Endothelial cell of umbilical vein (primary cell): ENCODE measurements at regions not wholly inside any gene's neighbourhood (a gene's known extent, or its start where the extent isn't known, plus 50 kb on each side); places are given as distances from the start of the nearest gene placed in this dataset.

ENCODE experiments used
- BruUV-seq: library from RNA; stranded (reverse); fragments of 400-500 nt; replicated peaks from 2 replicates; lab custom pipeline; 2021; lab: Mats Ljungman, UMichigan
- CTCF ChIA-PET: fragments of 300-600, 350-600 bp; sonication (Branson Sonifier 250); formaldehyde crosslinking; loops from one replicate; lab custom pipeline; 2021; ENCODE audit warnings: antibody characterized with exemption, inconsistent platforms; lab: Charles Lee
- POLR2A ChIA-PET: fragments of 300-600, 350-600 bp; sonication (Branson Sonifier 250); formaldehyde crosslinking; loops from one replicate; lab custom pipeline; 2021; ENCODE audit warnings: antibody characterized with exemption, inconsistent platforms; lab: Charles Lee
- DNase-seq: peaks from one replicate; pipeline ENCODE4 v3.0.0-alpha.2; 2011; ENCODE audit warnings: low read depth, low spot score
- FAIRE-seq: peaks from 2 replicates; lab custom pipeline; 2011; peaks lifted over from hg19 to GRCh38; lab: Jason Lieb, UNC
- H2AFZ ChIP-seq: 2 replicates; pipeline ENCODE4 v1.6.0; 2012; ENCODE audit warnings: low read depth, low read length, control low read depth, inconsistent platforms
- H3K27ac ChIP-seq: 2 replicates; pipeline ENCODE4 v1.5.1; 2011; ENCODE audit warnings: low read depth, mild to moderate bottlenecking, control low read depth, low read length, moderate library complexity; ENCODE audit not compliant: insufficient read depth
- H3K27me3 ChIP-seq, 2 experiments: 2 replicates each; pipeline versions ENCODE4 v1.6.0 to v1.6.1; 2011; ENCODE audit warnings: low read length in 2 of 2, mixed read lengths in 1 of 2; ENCODE audit not compliant: control insufficient read depth in 2 of 2, insufficient read depth in 2 of 2
- H3K36me3 ChIP-seq, 2 experiments: 2 replicates in 1 of 2; 3 replicates in 1 of 2; pipeline ENCODE4 v1.5.1; 2011; ENCODE audit warnings: low read length in 2 of 2, mild to moderate bottlenecking in 1 of 2, moderate library complexity in 1 of 2; ENCODE audit not compliant: control insufficient read depth in 2 of 2, insufficient read depth in 2 of 2; ENCODE audit errors: extremely low read depth in 1 of 2
- H3K4me1 ChIP-seq: 3 replicates; pipeline ENCODE4 v1.5.1; 2011; ENCODE audit warnings: mild to moderate bottlenecking, low read length; ENCODE audit not compliant: control insufficient read depth, insufficient read depth; ENCODE audit errors: extremely low read depth
- H3K4me2 ChIP-seq: 2 replicates; pipeline ENCODE4 v1.6.1; 2011; ENCODE audit warnings: low read length, control low read depth, mixed read lengths; ENCODE audit not compliant: insufficient read depth
- H3K4me3 ChIP-seq, 3 experiments: fragments of 200-600 bp in 1 of 3; sonication (generic), shearing (Covaris generic) in 1 of 3; replicated peaks in 1 of 3; 2 replicates each; pipeline ENCODE4 v1.5.1; 2011 to 2016; ENCODE audit warnings: control low read depth in 3 of 3, low read length in 3 of 3, mild to moderate bottlenecking in 2 of 3, inconsistent platforms in 1 of 3, low read depth in 1 of 3, moderate library complexity in 1 of 3; ENCODE audit not compliant: insufficient read depth in 1 of 3
- H3K79me2 ChIP-seq: 2 replicates; pipeline ENCODE4 v1.6.0; 2012; ENCODE audit warnings: low read length, inconsistent platforms; ENCODE audit not compliant: control insufficient read depth, insufficient read depth
- H3K9ac ChIP-seq: replicated peaks from 2 replicates; pipeline ENCODE3; 2011; ENCODE audit warnings: low read length, control low read depth; ENCODE audit not compliant: insufficient read depth; ENCODE audit errors: extremely low read depth
- H3K9me1 ChIP-seq: replicated peaks from 3 replicates; pipeline ENCODE4 v1.6.0; 2011; ENCODE audit warnings: mild to moderate bottlenecking, low read length; ENCODE audit not compliant: control insufficient read depth, insufficient read depth; ENCODE audit errors: extremely low read depth
- H3K9me3 ChIP-seq: replicated peaks from 2 replicates; pipeline ENCODE4 v1.5.1; 2012; ENCODE audit warnings: low read length, inconsistent platforms; ENCODE audit not compliant: control insufficient read depth, insufficient read depth
- H4K20me1 ChIP-seq: replicated peaks from 2 replicates; pipeline ENCODE3; 2011; ENCODE audit warnings: mild to moderate bottlenecking, low read length; ENCODE audit not compliant: control insufficient read depth, insufficient read depth; ENCODE audit errors: extremely low read depth
- EZH2 ChIP-seq: IDR thresholded peaks from 2 replicates; pipeline ENCODE4 v1.6.1; 2012; ENCODE audit warnings: borderline replicate concordance, low read depth, mild to moderate bottlenecking, moderate library complexity, low read length, inconsistent platforms; ENCODE audit not compliant: severe bottlenecking
- FOS ChIP-seq: IDR thresholded peaks from 2 replicates; pipeline ENCODE4 v1.6.1; 2011; ENCODE audit warnings: mild to moderate bottlenecking, low read length, moderate library complexity, borderline replicate concordance; ENCODE audit not compliant: insufficient read depth
- GATA2 ChIP-seq: IDR thresholded peaks from 2 replicates; pipeline ENCODE4 v1.7.0; 2011; ENCODE audit warnings: low read depth, mild to moderate bottlenecking, moderate library complexity, mixed read lengths, low read length; ENCODE audit not compliant: insufficient read length, insufficient read depth
- JUN ChIP-seq: IDR thresholded peaks from 2 replicates; pipeline ENCODE4 v1.6.1; 2011; ENCODE audit warnings: borderline replicate concordance, low read depth; ENCODE audit not compliant: insufficient read length, insufficient read depth
- MYC ChIP-seq: IDR thresholded peaks from one replicate; pipeline ENCODE4 v1.6.1; 2011; ENCODE audit warnings: mild to moderate bottlenecking, low read depth, low read length
- POLR2A ChIP-seq: IDR thresholded peaks from 2 replicates; pipeline ENCODE4 v1.6.1; 2012; ENCODE audit warnings: low read depth, mild to moderate bottlenecking, control low read depth, low read length
- POLR2AphosphoS5 ChIP-seq: IDR thresholded peaks from 2 replicates; pipeline ENCODE4 v1.6.1; 2012; ENCODE audit warnings: low read depth, mild to moderate bottlenecking, control low read depth, low read length, moderate library complexity; ENCODE audit not compliant: insufficient read depth
- dilution Hi-C: fragments of 300-500 bp; cut with MboI; formaldehyde crosslinking; loops from one replicate; pipeline ENCODE4 v1.15.0; 2019; ENCODE audit warnings: low sequenced_read_pairs; ENCODE audit not compliant: extremely low pct_ligation_motif_present
- intact Hi-C: fragments of 100-400 bp; cut with micrococcal nuclease; formaldehyde crosslinking; loops from one replicate; pipeline ENCODE4 v1.10.0; 2022
- TF ChIP-seq, protein P1 (sequence below), 2 donors: IDR thresholded peaks; 1 replicate in 1 of 2; 2 replicates in 1 of 2; pipeline ENCODE4 v1.5.1; 2011; ENCODE audit warnings: low read length in 2 of 2, mild to moderate bottlenecking in 2 of 2, moderate library complexity in 2 of 2, control low read depth in 1 of 2, inconsistent platforms in 1 of 2, low read depth in 1 of 2; ENCODE audit not compliant: insufficient read depth in 1 of 2; ENCODE audit errors: extremely low read depth in 1 of 2
- TF ChIP-seq, protein P2 (sequence below): IDR thresholded peaks from 2 replicates; pipeline ENCODE4 v1.6.1; 2011; ENCODE audit not compliant: insufficient read depth, insufficient read length

DNA sequence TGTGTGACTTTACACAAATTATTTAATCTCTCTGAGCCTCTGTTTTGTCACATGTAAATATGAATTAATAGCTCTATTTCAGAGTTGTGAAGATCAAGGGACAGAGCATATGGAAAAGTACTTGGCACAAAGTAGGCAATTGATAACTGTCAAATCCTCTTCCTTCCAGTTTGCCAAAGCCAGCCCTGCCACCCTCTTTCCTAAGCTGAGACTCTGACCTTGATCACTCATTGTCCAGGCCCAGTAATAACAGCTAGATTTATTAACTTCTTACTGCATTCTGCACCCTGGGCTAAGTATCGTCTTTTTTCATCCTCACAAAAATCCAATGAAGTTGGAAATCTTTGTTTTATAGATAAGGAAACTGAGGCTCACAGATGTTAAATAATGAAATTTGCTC, 70.8 kb upstream of the ATP1A1 start:
- H3K9ac ChIP-seq, result no peak overlapping the region
- dilution Hi-C loops, result no loop called here
- no peak for TF ChIP-seq POLR2AphosphoS5
- TF ChIP-seq, protein P1, sequence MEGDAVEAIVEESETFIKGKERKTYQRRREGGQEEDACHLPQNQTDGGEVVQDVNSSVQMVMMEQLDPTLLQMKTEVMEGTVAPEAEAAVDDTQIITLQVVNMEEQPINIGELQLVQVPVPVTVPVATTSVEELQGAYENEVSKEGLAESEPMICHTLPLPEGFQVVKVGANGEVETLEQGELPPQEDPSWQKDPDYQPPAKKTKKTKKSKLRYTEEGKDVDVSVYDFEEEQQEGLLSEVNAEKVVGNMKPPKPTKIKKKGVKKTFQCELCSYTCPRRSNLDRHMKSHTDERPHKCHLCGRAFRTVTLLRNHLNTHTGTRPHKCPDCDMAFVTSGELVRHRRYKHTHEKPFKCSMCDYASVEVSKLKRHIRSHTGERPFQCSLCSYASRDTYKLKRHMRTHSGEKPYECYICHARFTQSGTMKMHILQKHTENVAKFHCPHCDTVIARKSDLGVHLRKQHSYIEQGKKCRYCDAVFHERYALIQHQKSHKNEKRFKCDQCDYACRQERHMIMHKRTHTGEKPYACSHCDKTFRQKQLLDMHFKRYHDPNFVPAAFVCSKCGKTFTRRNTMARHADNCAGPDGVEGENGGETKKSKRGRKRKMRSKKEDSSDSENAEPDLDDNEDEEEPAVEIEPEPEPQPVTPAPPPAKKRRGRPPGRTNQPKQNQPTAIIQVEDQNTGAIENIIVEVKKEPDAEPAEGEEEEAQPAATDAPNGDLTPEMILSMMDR (IDR thresholded peaks at IDR 0.05; ENCODE audit: extremely low read depth in 1 of 2, insufficient read depth in 1 of 2, low read depth in 1 of 2, low read length in 2 of 2), result no peak
- no peak for TF ChIP-seq MYC
- TF ChIP-seq JUN, result no peak
- TF ChIP-seq EZH2, result no peak
- intact Hi-C loops, result no loop called here
- no peak overlapping the region for H3K4me2 ChIP-seq
- H3K27ac ChIP-seq, result no peak overlapping the region
- ChIA-PET CTCF (interaction anchor here (0.9 to 1.5 kb wide), 2 partner anchors 163 to 197 kb away, joined by 3 read pairs; no protein-coding TSS in a partner anchor), POLR2A (no interaction called here)
- H4K20me1 ChIP-seq, result no peaks in the 10 kb centered on the region
- no peaks in the 10 kb centered on the region for H3K4me1 ChIP-seq
- FAIRE-seq, result no peak
- DNase-seq, result no peak
- no TSS peak for BruUV-seq
- H3K9me3 ChIP-seq, result no peaks in the 10 kb centered on the region
- H2AFZ ChIP-seq, result no peak overlapping the region
- H3K79me2 ChIP-seq, result no peaks in the 10 kb centered on the region
- no peaks in the 10 kb centered on the region for H3K9me1 ChIP-seq
- no peaks in the 10 kb centered on the region for H3K36me3 ChIP-seq
- H3K27me3 ChIP-seq, result peaks cover 0 to 5% of the 10 kb centered on the region in 2 experiments
- no peak overlapping the region for H3K4me3 ChIP-seq

- peaks cover 0 to 5% of the 10 kb centered on the region in 2 experiments for H3K27me3 ChIP-seq
- intact Hi-C loops, result no loop called here
- H3K9me1 ChIP-seq, result no peaks in the 10 kb centered on the region
- ChIA-PET POLR2A (no interaction called here), CTCF (no interaction called here)
- no TSS peak for BruUV-seq
- H3K79me2 ChIP-seq, result no peaks in the 10 kb centered on the region
- TF ChIP-seq, protein P1 (IDR thresholded peaks at IDR 0.05; ENCODE audit: extremely low read depth in 1 of 2, insufficient read depth in 1 of 2, low read depth in 1 of 2, low read length in 2 of 2), result no peak
- TF ChIP-seq POLR2A (no peak), EZH2 (no peak), JUN (no peak), GATA2 (no peak), POLR2AphosphoS5 (no peak), MYC (no peak), FOS (no peak)
- TF ChIP-seq, protein P2, sequence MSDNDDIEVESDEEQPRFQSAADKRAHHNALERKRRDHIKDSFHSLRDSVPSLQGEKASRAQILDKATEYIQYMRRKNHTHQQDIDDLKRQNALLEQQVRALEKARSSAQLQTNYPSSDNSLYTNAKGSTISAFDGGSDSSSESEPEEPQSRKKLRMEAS, result no peak
- dilution Hi-C loops, result no loop called here
- no peak overlapping the region for H3K4me3 ChIP-seq
- no peak overlapping the region for H3K9ac ChIP-seq
- no peak overlapping the region for H3K4me2 ChIP-seq
- H3K4me1 ChIP-seq, result no peaks in the 10 kb centered on the region
- H2AFZ ChIP-seq, result no peak overlapping the region
- no peaks in the 10 kb centered on the region for H3K9me3 ChIP-seq
- H3K36me3 ChIP-seq, result no peaks in the 10 kb centered on the region
- H4K20me1 ChIP-seq, result no peaks in the 10 kb centered on the region
- FAIRE-seq, result no peak
- no peak overlapping the region for H3K27ac ChIP-seq
- DNase-seq, result no peak
These were observed 66.9 kb upstream of the ATP1A1 start for GRCh38 chr1:116306102-116306501.
